ENCODE measurements at regions not wholly inside any gene's neighbourhood (a gene's known extent, or its start where the extent isn't known, plus 50 kb on each side); places are given as distances from the start of the nearest gene placed in this dataset.

DNA sequence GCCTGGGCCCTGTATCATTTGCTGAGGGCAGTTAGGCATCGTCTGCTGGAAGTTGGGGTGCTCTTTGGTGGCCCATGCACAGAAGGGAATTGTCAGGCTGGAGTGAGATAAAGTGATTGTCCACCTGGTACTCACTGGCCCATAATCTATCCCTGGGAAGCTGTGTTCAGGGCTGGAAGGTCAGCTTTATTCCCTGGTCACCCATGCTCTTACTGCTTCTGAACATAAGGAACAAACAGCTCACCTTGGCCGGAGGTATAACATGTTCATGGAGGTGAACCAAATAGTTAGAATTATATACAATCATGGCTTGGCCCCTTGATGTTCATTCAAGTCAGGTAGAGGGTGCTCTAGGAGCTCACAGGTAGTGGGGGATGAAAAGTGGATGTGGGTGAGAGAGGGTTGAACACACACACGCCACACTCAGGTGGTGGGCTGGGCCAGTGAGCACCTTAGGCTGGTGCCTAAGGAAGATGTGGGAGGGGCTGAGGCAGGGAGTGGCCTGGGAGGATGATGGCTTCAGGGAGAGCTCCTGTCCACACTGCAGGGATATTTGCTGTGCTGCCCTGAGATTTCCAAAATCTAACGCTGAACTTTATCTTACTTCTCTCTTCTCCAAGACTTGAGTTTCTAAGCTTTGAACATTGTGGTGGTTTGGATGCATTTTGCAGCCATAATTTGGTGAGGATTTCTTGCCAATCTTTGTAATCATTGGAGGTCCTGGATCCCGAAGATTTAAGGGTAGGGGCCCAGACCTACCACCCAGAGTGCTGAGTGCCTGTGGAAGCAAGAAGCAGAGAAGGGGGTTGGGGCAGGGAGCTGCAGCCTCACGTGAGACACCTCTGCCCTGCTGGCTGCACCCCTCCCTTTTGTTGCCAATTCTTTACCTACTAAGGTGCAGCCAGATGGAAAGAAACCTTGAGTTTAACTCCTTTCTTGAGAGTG is 420.6 kb downstream of the ZNF536 start:
- Histone ChIP-seq H4K8ac (ENCODE audit: extremely low read depth, insufficient read depth, low read length) (no peak overlapping the region), H2BK12ac (ENCODE audit: low read depth, low read length) (no peak overlapping the region), H3K56ac (replicated peaks; ENCODE audit: insufficient read length, low read depth, low read length) (no peak overlapping the region), H2BK5ac (ENCODE audit: low read depth, low read length) (no peak overlapping the region), H4K91ac (replicated peaks; ENCODE audit: insufficient read length, low read length) (no peak overlapping the region), H2BK120ac (replicated peaks; ENCODE audit: low read depth, low read length) (no peak overlapping the region), H3K9ac (replicated peaks in 1 of 4; ENCODE audit: extremely low read depth in 1 of 4, low read depth in 3 of 4, low read length in 3 of 4) (no peak overlapping the region), H2BK20ac (ENCODE audit: low read length) (no peak overlapping the region), H3K23ac (ENCODE audit: insufficient read length) (no peak overlapping the region), H4K5ac (ENCODE audit: insufficient read length, low read depth, low read length) (no peak overlapping the region), H3K79me2 (ENCODE audit: control insufficient read depth in 1 of 2, insufficient read depth in 2 of 2, low read length in 2 of 2) (no peaks in the 10 kb centered on the region), H3K9me3 (ENCODE audit: insufficient read depth in 2 of 2, low read depth in 1 of 2, low read length in 1 of 2) (peaks cover 6% of the 10 kb centered on the region in 2 experiments; a peak in 2 of 4 replicates), H3K4me1 (replicated peaks in 1 of 4; ENCODE audit: control insufficient read depth in 3 of 4, insufficient read depth in 4 of 4, low read length in 3 of 4) (no peaks in the 10 kb centered on the region), H3K4me2 (ENCODE audit: insufficient read depth in 1 of 2, low read depth in 2 of 2, low read length in 2 of 2) (no peak overlapping the region), H3K4me3 (ENCODE audit: extremely low read depth in 1 of 4, insufficient read depth in 2 of 4, low read depth in 3 of 4, low read length in 4 of 4) (no peak overlapping the region), H3K27ac (ENCODE audit: low read depth, low read length) (no peak overlapping the region), H3K4ac (replicated peaks; ENCODE audit: insufficient read length, low read depth, low read length) (no peak overlapping the region), H3K23me2 (ENCODE audit: low read depth, low read length) (no peaks in the 10 kb centered on the region), H2AK5ac (ENCODE audit: low read depth, low read length) (no peak overlapping the region), H3K79me1 (ENCODE audit: low read depth, low read length) (no peaks in the 10 kb centered on the region), H2AFZ (ENCODE audit: low read length) (no peak overlapping the region), H3K18ac (ENCODE audit: extremely low read depth, low read length) (no peak overlapping the region), H3K36me3 (ENCODE audit: control insufficient read depth in 2 of 4, insufficient read depth in 4 of 4, low read length in 3 of 4) (no peaks in the 10 kb centered on the region), H3K14ac (ENCODE audit: insufficient read length) (no peak overlapping the region), H2BK15ac (ENCODE audit: low read length) (no peak overlapping the region), H3K27me3 (replicated peaks in 1 of 4; ENCODE audit: control insufficient read depth in 3 of 4, extremely low read depth in 1 of 4, insufficient read depth in 3 of 4, low read length in 3 of 4) (no peaks in the 10 kb centered on the region), H4K20me1 (replicated peaks in 1 of 2; ENCODE audit: control insufficient read depth in 1 of 2, insufficient read depth in 2 of 2, low read length in 2 of 2) (no peaks in the 10 kb centered on the region)
- FAIRE-seq (no peak), DNase-seq (ENCODE audit: low read depth in 1 of 2, low spot score in 2 of 2) (peak in 1 of 2 experiments; percentile 6)
- ChIA-PET POLR2A (ENCODE audit: partially characterized antibody) (no interaction called here), CTCF (ENCODE audit: partially characterized antibody) (interaction anchor here (0.8 to 3.3 kb wide), 3 partner anchors 9 to 18 kb away, joined by 3 to 16 read pairs (median 5); no protein-coding TSS in a partner anchor)
- 91% methylated on average over 6 of the region's 6 CpGs; no CpG with 5 or more reads in 1 of the 2 experiments for WGBS, 2 experiments (ENCODE audit: extremely low coverage in 1 of 2, insufficient coverage in 1 of 2, insufficient read length in 1 of 2, insufficient replicate concordance in 2 of 2, low coverage in 1 of 2, low lambda C conversion rate in 2 of 2, missing lambda C conversion rate in 1 of 2)
- no peak for TF ChIP-seq CEBPB (IDR thresholded peaks at IDR 0.05; ENCODE audit: low read depth, low read length)
- TF ChIP-seq ZNF274 (IDR thresholded peaks at IDR 0.05; ENCODE audit: borderline replicate concordance, extremely low read depth, low read length), result no peak
- no peak for TF ChIP-seq HDAC2 (IDR thresholded peaks at IDR 0.05; ENCODE audit: borderline replicate concordance in 1 of 2, low read depth in 2 of 2, low read length in 2 of 2)
- TF ChIP-seq, protein P1, sequence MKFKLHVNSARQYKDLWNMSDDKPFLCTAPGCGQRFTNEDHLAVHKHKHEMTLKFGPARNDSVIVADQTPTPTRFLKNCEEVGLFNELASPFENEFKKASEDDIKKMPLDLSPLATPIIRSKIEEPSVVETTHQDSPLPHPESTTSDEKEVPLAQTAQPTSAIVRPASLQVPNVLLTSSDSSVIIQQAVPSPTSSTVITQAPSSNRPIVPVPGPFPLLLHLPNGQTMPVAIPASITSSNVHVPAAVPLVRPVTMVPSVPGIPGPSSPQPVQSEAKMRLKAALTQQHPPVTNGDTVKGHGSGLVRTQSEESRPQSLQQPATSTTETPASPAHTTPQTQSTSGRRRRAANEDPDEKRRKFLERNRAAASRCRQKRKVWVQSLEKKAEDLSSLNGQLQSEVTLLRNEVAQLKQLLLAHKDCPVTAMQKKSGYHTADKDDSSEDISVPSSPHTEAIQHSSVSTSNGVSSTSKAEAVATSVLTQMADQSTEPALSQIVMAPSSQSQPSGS (IDR thresholded peaks at IDR 0.05; ENCODE audit: low read length), result no peak
- no peak for TF ChIP-seq TEAD4 (IDR thresholded peaks at IDR 0.05; ENCODE audit: low read depth, low read length)
- TF ChIP-seq CREB1 (IDR thresholded peaks at IDR 0.05), result no peak
- no peak for TF ChIP-seq TCF12 (IDR thresholded peaks at IDR 0.05; ENCODE audit: low read depth, low read length)
- no peak for TF ChIP-seq KDM5A (IDR thresholded peaks at IDR 0.05; ENCODE audit: low read length)
- TF ChIP-seq SRF (IDR thresholded peaks at IDR 0.05; ENCODE audit: low read depth, low read length), result no peak
- TF ChIP-seq EZH2 (IDR thresholded peaks at IDR 0.05; ENCODE audit: low read depth, low read length, severe bottlenecking), result no peak
- no peak for TF ChIP-seq CHD2 (IDR thresholded peaks at IDR 0.05; ENCODE audit: low read length)
